ENCODE measurements at regions not wholly inside any gene's neighbourhood (a gene's known extent, or its start where the extent isn't known, plus 50 kb on each side); places are given as distances from the start of the nearest gene placed in this dataset.
A peak's percentile ranks its signal among the peaks of the same experiment; 100 is the strongest.

DNA sequence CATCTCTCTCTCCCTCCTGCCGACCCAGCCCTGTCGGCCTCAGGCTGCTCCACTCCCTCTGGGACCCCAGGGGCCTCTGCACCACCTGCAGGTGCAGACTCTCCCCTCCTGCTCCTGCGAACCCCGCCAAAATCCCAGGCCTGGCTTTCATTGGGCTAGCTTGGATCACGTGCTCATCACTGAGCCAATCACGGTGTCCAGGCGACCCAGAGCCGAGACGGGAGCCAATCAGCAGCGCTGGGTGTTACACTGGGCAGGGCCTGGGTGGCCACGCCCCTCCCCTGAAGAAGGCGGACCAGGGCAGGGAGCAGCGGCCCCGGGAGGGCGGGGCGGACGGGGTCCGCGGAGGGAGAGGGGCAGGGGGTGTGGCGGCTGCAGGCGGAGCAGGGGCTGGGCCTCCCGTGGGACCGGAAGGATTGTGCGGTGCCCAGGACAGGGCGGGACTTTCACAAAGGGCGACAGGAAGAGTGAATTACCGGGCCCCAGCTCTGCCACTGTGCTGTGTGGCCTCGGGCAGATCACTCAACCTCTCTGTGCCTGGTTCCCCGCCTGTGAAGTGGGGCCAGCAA lies 66.6 kb upstream of the FBRSL1 start:
- no peak overlapping the region for H3K4me3 ChIP-seq (ENCODE audit: low read length in 3 of 3)
- peaks cover 0 to 2% (median 0%) of the 10 kb centered on the region in 3 donors for H3K4me1 ChIP-seq (ENCODE audit: control insufficient read depth in 2 of 3, insufficient read depth in 2 of 3, low read depth in 1 of 3, low read length in 3 of 3)
- no peak overlapping the region for H3K27ac ChIP-seq (ENCODE audit: low read depth in 2 of 2, low read length in 2 of 2)
- peak in 3 of 5 donors; percentile 68 to 83 (median 73) for DNase-seq
- no peak overlapping the region for H3K9ac ChIP-seq (ENCODE audit: low read length in 3 of 3)
- TF ChIP-seq, protein P1, sequence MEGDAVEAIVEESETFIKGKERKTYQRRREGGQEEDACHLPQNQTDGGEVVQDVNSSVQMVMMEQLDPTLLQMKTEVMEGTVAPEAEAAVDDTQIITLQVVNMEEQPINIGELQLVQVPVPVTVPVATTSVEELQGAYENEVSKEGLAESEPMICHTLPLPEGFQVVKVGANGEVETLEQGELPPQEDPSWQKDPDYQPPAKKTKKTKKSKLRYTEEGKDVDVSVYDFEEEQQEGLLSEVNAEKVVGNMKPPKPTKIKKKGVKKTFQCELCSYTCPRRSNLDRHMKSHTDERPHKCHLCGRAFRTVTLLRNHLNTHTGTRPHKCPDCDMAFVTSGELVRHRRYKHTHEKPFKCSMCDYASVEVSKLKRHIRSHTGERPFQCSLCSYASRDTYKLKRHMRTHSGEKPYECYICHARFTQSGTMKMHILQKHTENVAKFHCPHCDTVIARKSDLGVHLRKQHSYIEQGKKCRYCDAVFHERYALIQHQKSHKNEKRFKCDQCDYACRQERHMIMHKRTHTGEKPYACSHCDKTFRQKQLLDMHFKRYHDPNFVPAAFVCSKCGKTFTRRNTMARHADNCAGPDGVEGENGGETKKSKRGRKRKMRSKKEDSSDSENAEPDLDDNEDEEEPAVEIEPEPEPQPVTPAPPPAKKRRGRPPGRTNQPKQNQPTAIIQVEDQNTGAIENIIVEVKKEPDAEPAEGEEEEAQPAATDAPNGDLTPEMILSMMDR (IDR thresholded peaks at IDR 0.05; ENCODE audit: borderline replicate concordance, extremely low read depth, insufficient read depth), result no peak
- no peaks in the 10 kb centered on the region for H3K36me3 ChIP-seq (ENCODE audit: control insufficient read depth in 2 of 3, insufficient read depth in 3 of 3, low read length in 3 of 3)
- H3K27me3 ChIP-seq (ENCODE audit: control insufficient read depth, insufficient read depth, low read length), result no peaks in the 10 kb centered on the region
- intact Hi-C loops (cut with DNase I), result no loop called here
- peaks cover 0 to 2% (median 0%) of the 10 kb centered on the region in 3 donors for H3K9me3 ChIP-seq (ENCODE audit: control insufficient read depth in 2 of 3, insufficient read depth in 1 of 3, low read length in 3 of 3)
- FAIRE-seq, result no peak

DNA sequence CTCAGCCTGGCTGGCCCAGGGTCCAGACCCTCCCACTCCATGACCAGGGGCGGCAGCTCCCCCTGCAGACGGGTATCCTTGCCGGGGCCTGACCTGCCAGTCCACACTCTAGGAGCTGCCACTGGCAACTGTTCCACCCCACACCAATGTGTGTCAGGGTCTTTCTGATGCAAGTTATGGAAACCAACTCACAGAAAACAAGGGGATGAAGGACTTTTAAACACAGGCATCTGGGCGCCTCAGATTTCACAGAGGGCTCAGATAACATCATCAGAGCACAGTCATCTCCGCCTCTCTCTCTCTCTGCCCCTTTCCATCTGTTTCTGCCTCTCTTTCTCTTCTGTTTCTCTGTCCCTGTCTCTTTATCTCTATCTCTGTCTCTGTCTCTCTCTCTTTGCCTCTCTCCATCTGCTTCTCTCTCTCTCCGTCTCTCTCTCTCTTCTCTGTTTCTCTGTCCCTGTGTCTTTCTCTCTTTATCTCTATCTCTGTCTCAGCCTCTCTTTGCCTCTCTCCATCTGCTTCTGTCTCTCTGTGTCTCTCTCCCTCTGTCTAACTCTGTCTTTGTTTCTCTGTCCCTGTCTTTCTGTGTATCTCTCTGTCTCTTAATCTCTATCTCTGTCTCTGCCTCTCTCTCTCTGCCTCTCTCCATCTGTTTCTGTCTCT lies 67.4 kb upstream of the FBRSL1 start:
- Histone ChIP-seq H3K9me3 (ENCODE audit: control insufficient read depth in 2 of 3, insufficient read depth in 1 of 3, low read length in 3 of 3) (peaks cover 0 to 2% (median 0%) of the 10 kb centered on the region in 3 donors), H3K36me3 (ENCODE audit: control insufficient read depth in 2 of 3, insufficient read depth in 3 of 3, low read length in 3 of 3) (no peaks in the 10 kb centered on the region), H3K27ac (ENCODE audit: low read depth in 2 of 2, low read length in 2 of 2) (no peak overlapping the region), H3K27me3 (ENCODE audit: control insufficient read depth, insufficient read depth, low read length) (no peaks in the 10 kb centered on the region), H3K4me3 (ENCODE audit: low read length in 3 of 3) (no peak overlapping the region), H3K9ac (ENCODE audit: low read length in 3 of 3) (no peak overlapping the region), H3K4me1 (ENCODE audit: control insufficient read depth in 2 of 3, insufficient read depth in 2 of 3, low read depth in 1 of 3, low read length in 3 of 3) (peaks cover 0 to 2% (median 0%) of the 10 kb centered on the region in 3 donors)
- FAIRE-seq (no peak), DNase-seq (peak in 1 of 5 donors; percentile 62)
- TF ChIP-seq, protein P1 (IDR thresholded peaks at IDR 0.05; ENCODE audit: borderline replicate concordance, extremely low read depth, insufficient read depth), result no peak
- intact Hi-C loops (cut with DNase I), result no loop called here

DNA sequence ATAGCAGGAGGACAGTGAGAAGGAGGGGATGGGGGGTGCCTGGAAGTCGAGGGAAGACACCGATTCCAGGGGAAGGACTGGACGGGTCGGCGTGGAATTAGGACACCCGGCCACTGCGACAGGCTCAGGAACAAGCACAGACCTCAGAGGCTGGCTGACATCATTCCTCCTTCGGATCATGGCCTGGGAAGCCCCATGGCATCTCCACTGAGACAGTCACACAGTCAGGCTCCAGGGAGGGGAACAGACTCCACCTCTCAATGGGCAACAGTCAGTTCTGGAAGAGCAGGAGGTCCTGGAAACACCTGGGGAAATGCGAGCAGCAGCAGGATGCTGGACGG lies 67.9 kb upstream of the FBRSL1 start:
- intact Hi-C loops (cut with DNase I), result no loop called here
- H3K4me1 ChIP-seq (ENCODE audit: control insufficient read depth in 2 of 3, insufficient read depth in 2 of 3, low read depth in 1 of 3, low read length in 3 of 3), result peaks cover 0 to 2% (median 0%) of the 10 kb centered on the region in 3 donors
- H3K36me3 ChIP-seq (ENCODE audit: control insufficient read depth in 2 of 3, insufficient read depth in 3 of 3, low read length in 3 of 3), result no peaks in the 10 kb centered on the region
- no peak overlapping the region for H3K27ac ChIP-seq (ENCODE audit: low read depth in 2 of 2, low read length in 2 of 2)
- FAIRE-seq, result no peak
- TF ChIP-seq, protein P1 (IDR thresholded peaks at IDR 0.05; ENCODE audit: borderline replicate concordance, extremely low read depth, insufficient read depth), result no peak
- no peaks in the 10 kb centered on the region for H3K27me3 ChIP-seq (ENCODE audit: control insufficient read depth, insufficient read depth, low read length)
- H3K9me3 ChIP-seq (ENCODE audit: control insufficient read depth in 2 of 3, insufficient read depth in 1 of 3, low read length in 3 of 3), result peaks cover 0 to 2% (median 0%) of the 10 kb centered on the region in 3 donors
- H3K4me3 ChIP-seq (ENCODE audit: low read length in 3 of 3), result no peak overlapping the region
- no peak overlapping the region for H3K9ac ChIP-seq (ENCODE audit: low read length in 3 of 3)
- DNase-seq, result no peak
